Prostate gland (tissue), 2 donors: ENCODE measurements at regions not wholly inside any gene's neighbourhood (a gene's known extent, or its start where the extent isn't known, plus 50 kb on each side); places are given as distances from the start of the nearest gene placed in this dataset.

Experiments used
- CTCF ChIP-seq, 4 experiments: fragments of 200-600 bp in 2 of 4; fragments of 450-650 bp in 2 of 4; sonication (generic) in 2 of 4; IDR thresholded peaks; 1 replicate in 3 of 4; 2 replicates in 1 of 4; pipeline ENCODE4 v1.5.1; 2016 to 2019; ENCODE audit warnings: antibody characterized with exemption in 4 of 4, mild to moderate bottlenecking in 2 of 4, moderate library complexity in 2 of 4
- POLR2A ChIP-seq: fragments of 450-650 bp; IDR thresholded peaks from one replicate; pipeline ENCODE4 v1.6.1; 2016; ENCODE audit warnings: antibody characterized with exemption, mild to moderate bottlenecking

GRCh38 chr16:55222486-55222885 is 101.5 kb upstream of the IRX6 start:
- no peak for TF ChIP-seq CTCF (IDR thresholded peaks at IDR 0.05)
- no peak for TF ChIP-seq POLR2A
